ENCODE measurements at regions not wholly inside any gene's neighbourhood (a gene's known extent, or its start where the extent isn't known, plus 50 kb on each side); places are given as distances from the start of the nearest gene placed in this dataset.

- Histone ChIP-seq H3K9me3 (ENCODE audit: insufficient read depth, low read length) (no peaks in the 10 kb centered on the region), H3K79me2 (ENCODE audit: low read length) (no peaks in the 10 kb centered on the region), H3K36me3 (replicated peaks; ENCODE audit: low read depth, low read length) (no peaks in the 10 kb centered on the region), H3K4me1 (ENCODE audit: low read length) (no peaks in the 10 kb centered on the region), H3K27ac (ENCODE audit: low read length) (no peak overlapping the region), H3K4me3 (ENCODE audit: low read length) (no peak overlapping the region), H3K9ac (ENCODE audit: low read length) (no peak overlapping the region), H3K4me2 (ENCODE audit: low read length) (no peak overlapping the region), H4K20me1 (ENCODE audit: insufficient read depth, low read length) (no peaks in the 10 kb centered on the region), H3K27me3 (ENCODE audit: low read depth, low read length) (peaks cover 12% of the 10 kb centered on the region; the same call in 1 of the 2 replicates), H2AFZ (ENCODE audit: low read depth, low read length) (no peak overlapping the region)
- TF ChIP-seq CTCF (IDR thresholded peaks at IDR 0.05; ENCODE audit: low read depth, low read length) (no peak), EZH2phosphoT487 (IDR thresholded peaks at IDR 0.05; ENCODE audit: low read depth) (no peak)
These were observed 82.2 kb downstream of the CPN2 start for GRCh38 chr3:194268654-194269512.

DNA sequence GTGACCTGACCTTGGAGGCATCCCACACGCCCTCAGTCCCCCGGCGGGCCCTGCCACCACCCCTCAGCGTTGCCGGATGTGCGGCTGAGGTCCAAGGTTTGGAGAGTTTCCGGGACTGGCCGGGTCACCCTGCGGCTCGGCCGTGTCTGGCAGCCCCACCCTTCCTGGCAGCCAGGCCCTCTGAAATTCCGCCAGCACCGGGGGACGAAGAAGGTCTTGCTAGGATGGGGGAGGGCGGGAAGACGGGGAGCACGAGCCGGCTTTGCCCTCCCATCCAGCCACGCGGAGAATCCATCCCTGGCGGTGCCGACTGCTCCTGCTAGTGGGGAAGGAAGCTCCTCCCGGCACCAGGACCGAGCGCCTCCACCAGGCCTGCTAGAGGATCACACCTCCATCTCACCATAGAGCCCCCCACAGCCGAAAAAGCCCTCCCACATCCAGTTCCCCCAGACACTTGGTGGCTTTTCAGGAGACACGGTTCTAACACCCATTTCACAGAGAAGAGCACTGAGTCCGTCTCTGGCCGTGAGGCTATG is 81.5 kb downstream of the CPN2 start:
- Histone ChIP-seq H3K27me3 (ENCODE audit: low read depth, low read length) (peaks cover 12% of the 10 kb centered on the region; the same call in 1 of the 2 replicates), H3K36me3 (replicated peaks; ENCODE audit: low read depth, low read length) (no peaks in the 10 kb centered on the region), H3K79me2 (ENCODE audit: low read length) (no peaks in the 10 kb centered on the region), H2AFZ (ENCODE audit: low read depth, low read length) (no peak overlapping the region), H3K27ac (ENCODE audit: low read length) (no peak overlapping the region), H4K20me1 (ENCODE audit: insufficient read depth, low read length) (no peaks in the 10 kb centered on the region), H3K4me3 (ENCODE audit: low read length) (no peak overlapping the region), H3K9ac (ENCODE audit: low read length) (no peak overlapping the region), H3K4me1 (ENCODE audit: low read length) (no peaks in the 10 kb centered on the region), H3K9me3 (ENCODE audit: insufficient read depth, low read length) (no peaks in the 10 kb centered on the region), H3K4me2 (ENCODE audit: low read length) (no peak overlapping the region)
- TF ChIP-seq CTCF (IDR thresholded peaks at IDR 0.05; ENCODE audit: low read depth, low read length): no peak
- no peak for TF ChIP-seq EZH2phosphoT487 (IDR thresholded peaks at IDR 0.05; ENCODE audit: low read depth)

GRCh38 chr3:194270627-194271459 is 80.3 kb downstream of the CPN2 start:
- Histone ChIP-seq H4K20me1 (ENCODE audit: insufficient read depth, low read length) (no peaks in the 10 kb centered on the region), H3K4me2 (ENCODE audit: low read length) (no peak overlapping the region), H3K79me2 (ENCODE audit: low read length) (no peaks in the 10 kb centered on the region), H3K9ac (ENCODE audit: low read length) (no peak overlapping the region), H3K4me1 (ENCODE audit: low read length) (no peaks in the 10 kb centered on the region), H3K27me3 (ENCODE audit: low read depth, low read length) (peaks cover 11% of the 10 kb centered on the region; the same call in 1 of the 2 replicates), H3K4me3 (ENCODE audit: low read length) (no peak overlapping the region), H3K9me3 (ENCODE audit: insufficient read depth, low read length) (no peaks in the 10 kb centered on the region), H3K27ac (ENCODE audit: low read length) (no peak overlapping the region), H2AFZ (ENCODE audit: low read depth, low read length) (no peak overlapping the region), H3K36me3 (replicated peaks; ENCODE audit: low read depth, low read length) (no peaks in the 10 kb centered on the region)
- TF ChIP-seq EZH2phosphoT487 (IDR thresholded peaks at IDR 0.05; ENCODE audit: low read depth) (no peak), CTCF (IDR thresholded peaks at IDR 0.05; ENCODE audit: low read depth, low read length) (no peak)
